ENCODE measurements at regions not wholly inside any gene's neighbourhood (a gene's known extent, or its start where the extent isn't known, plus 50 kb on each side); places are given as distances from the start of the nearest gene placed in this dataset.

DNA sequence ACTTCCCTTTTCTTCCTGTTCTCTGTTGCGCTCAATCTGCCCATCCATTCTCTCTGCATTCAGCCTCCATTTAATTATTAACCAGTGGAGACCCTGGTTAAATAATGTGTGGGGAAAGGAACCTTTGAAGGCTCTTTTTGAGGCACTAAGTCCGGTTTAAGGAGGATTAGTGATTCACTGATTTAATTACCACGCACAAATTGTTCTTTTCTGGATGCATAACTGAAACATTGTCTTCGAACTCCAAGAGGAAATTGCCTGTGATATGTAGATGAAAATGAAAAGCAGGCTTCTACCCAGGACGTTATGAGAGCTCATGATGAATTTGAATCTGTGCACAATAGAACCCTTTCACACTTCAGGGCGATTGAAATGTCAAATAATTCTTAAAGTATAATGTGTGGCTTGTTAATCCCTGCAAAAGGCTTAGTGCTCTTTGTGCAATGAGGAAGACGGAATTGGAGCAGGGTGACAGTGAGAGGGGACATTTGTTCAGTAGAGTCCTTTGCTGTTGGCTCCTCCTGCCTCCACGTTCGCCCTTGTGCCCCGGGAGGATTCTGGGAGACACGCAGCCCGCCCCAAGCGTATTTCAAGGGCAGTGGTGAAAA, 51.1 kb upstream of the ZNF236 start:
- no peak overlapping the region for H3K4me3 ChIP-seq (ENCODE audit: low read depth in 2 of 2, low read length in 2 of 2)
- ATAC-seq: no peak
- H3K9me3 ChIP-seq (ENCODE audit: control insufficient read depth, insufficient read depth, low read depth, low read length): no peaks in the 10 kb centered on the region
- no peak for TF ChIP-seq REST (IDR thresholded peaks at IDR 0.05; ENCODE audit: insufficient read depth in 1 of 2, low read depth in 2 of 2, low read length in 1 of 2)
- TF ChIP-seq POLR2AphosphoS5 (IDR thresholded peaks at IDR 0.05; ENCODE audit: low read depth, low read length): no peak
- no peak for TF ChIP-seq TCF7L2 (IDR thresholded peaks at IDR 0.05; ENCODE audit: low read depth, low read length)
- H3K4me1 ChIP-seq (ENCODE audit: control insufficient read depth, insufficient read depth, low read length): no peaks in the 10 kb centered on the region
- intact Hi-C loops (cut with micrococcal nuclease; ENCODE audit: unreplicated experiment) (no loop called here), in situ Hi-C loops (cut with HindIII; ENCODE audit: low pct_unique_long_range_greater_than_20kb, low sequenced_read_pairs) (no loop called here)
- DNase-seq (ENCODE audit: low read depth, low spot score): no peak
- POLR2A ChIA-PET: no interaction called here
- peaks cover 5% of the 10 kb centered on the region; the same call in 1 of the 2 replicates for H3K27me3 ChIP-seq (ENCODE audit: control insufficient read depth, insufficient read depth, low read length)
- no TSS peak for BruUV-seq (replicated peaks)
- CTCF ChIA-PET: no interaction called here
- no peaks in the 10 kb centered on the region for H3K36me3 ChIP-seq (ENCODE audit: control insufficient read depth, insufficient read depth, low read length)
- H3K27ac ChIP-seq (ENCODE audit: low read length): no peak overlapping the region

DNA sequence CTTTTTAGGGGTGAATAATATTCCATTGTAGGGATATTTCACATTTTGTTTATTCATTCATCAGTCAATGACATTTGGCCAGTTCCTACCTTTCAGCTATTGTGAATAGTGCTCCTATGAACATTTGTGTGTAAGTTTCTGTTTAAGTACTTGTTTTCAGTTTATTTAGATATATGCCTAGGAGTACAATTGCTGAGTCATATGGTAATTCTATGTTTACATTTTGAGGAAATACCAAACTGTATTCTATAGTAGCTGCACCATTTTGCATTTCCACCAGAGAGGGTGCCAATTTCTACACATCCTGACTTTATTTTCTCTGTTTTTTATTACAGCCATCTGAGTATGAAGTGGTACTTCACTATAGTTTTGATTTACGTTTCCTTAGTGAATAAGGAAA, 54.4 kb upstream of the ZNF236 start:
- ChIA-PET CTCF (no interaction called here), POLR2A (no interaction called here)
- no peak for ATAC-seq

More for the DNA sequence above, 54.4 kb upstream of the ZNF236 start:
- intact Hi-C loops (cut with micrococcal nuclease; ENCODE audit: unreplicated experiment) (no loop called here), in situ Hi-C loops (cut with HindIII; ENCODE audit: low pct_unique_long_range_greater_than_20kb, low sequenced_read_pairs) (no loop called here)
- H3K27ac ChIP-seq (ENCODE audit: low read length): no peak overlapping the region
- TF ChIP-seq CTCF (IDR thresholded peaks at IDR 0.05) (no peak), POLR2AphosphoS5 (IDR thresholded peaks at IDR 0.05; ENCODE audit: low read depth, low read length) (no peak), TCF7L2 (IDR thresholded peaks at IDR 0.05; ENCODE audit: low read depth, low read length) (no peak), SIN3A (IDR thresholded peaks at IDR 0.05; ENCODE audit: borderline replicate concordance, insufficient read depth, low read depth, low read length) (no peak), REST (IDR thresholded peaks at IDR 0.05; ENCODE audit: insufficient read depth in 1 of 2, low read depth in 2 of 2, low read length in 1 of 2) (no peak)
- H3K4me3 ChIP-seq (ENCODE audit: low read depth in 2 of 2, low read length in 2 of 2): no peak overlapping the region
- no peak for DNase-seq (ENCODE audit: low read depth, low spot score)
- no peaks in the 10 kb centered on the region for H3K9me3 ChIP-seq (ENCODE audit: control insufficient read depth, insufficient read depth, low read depth, low read length)
- no peaks in the 10 kb centered on the region for H3K27me3 ChIP-seq (ENCODE audit: control insufficient read depth, insufficient read depth, low read length)
- no peaks in the 10 kb centered on the region for H3K36me3 ChIP-seq (ENCODE audit: control insufficient read depth, insufficient read depth, low read length)
- no TSS peak for BruUV-seq (replicated peaks)
- no peaks in the 10 kb centered on the region for H3K4me1 ChIP-seq (ENCODE audit: control insufficient read depth, insufficient read depth, low read length)
